Heart left ventricle (tissue), 13 donors: ENCODE measurements at regions not wholly inside any gene's neighbourhood (a gene's known extent, or its start where the extent isn't known, plus 50 kb on each side); places are given as distances from the start of the nearest gene placed in this dataset.

Source experiments
- POLR2A ChIP-seq, 2 donors: fragments of 450-650 bp; IDR thresholded peaks; one replicate each; pipeline ENCODE4 v1.6.1; 2017; ENCODE audit warnings: antibody characterized with exemption in 2 of 2, mild to moderate bottlenecking in 2 of 2, moderate library complexity in 2 of 2
- TF ChIP-seq, protein P1 (sequence below), 12 donors: fragments of 200-600 bp; sonication (generic) in 4 of 12; IDR thresholded peaks; one replicate each; pipeline versions ENCODE4 v1.5.0 to v1.8.0; 2018 to 2022; ENCODE audit warnings: antibody characterized with exemption in 12 of 12, mild to moderate bottlenecking in 5 of 12
- donor health status: ischemic (EF 13 %, LVEDD 7.1; RV severe dilation, severe dysfunction).
- donor health status: DM: no; HTN: yes; CAD: no.
- donor health status: DM: no; HTN: no; CAD: no.
- donor health status: ischemic (EF 25% LVEDD 6.9; RV normal size, moderate dysfunction).
- donor health status: ischemic (EF 25% LVEDD 5.7; RV mildly dilated, moderate dysfunction).
- donor health status: ischemic (EF 35%, LVEDD 5.7; RV mildly dilated, moderate dysfunction).
- donor health status: nonischemic (EF 11% LVEDD 7.7; RV severe dilation, severe dysfunction).
- donor health status: DM: yes; HTN: yes; CAD: no.
- donor health status: PGD.
- donor health status: ischemic (EF 29% LVEDD 5.4; RV normal size, mild dysfunction).
- donor health status: nonischemic (EF 23%, LVEDD 6.1; RV moderate dilation, normal function).

DNA sequence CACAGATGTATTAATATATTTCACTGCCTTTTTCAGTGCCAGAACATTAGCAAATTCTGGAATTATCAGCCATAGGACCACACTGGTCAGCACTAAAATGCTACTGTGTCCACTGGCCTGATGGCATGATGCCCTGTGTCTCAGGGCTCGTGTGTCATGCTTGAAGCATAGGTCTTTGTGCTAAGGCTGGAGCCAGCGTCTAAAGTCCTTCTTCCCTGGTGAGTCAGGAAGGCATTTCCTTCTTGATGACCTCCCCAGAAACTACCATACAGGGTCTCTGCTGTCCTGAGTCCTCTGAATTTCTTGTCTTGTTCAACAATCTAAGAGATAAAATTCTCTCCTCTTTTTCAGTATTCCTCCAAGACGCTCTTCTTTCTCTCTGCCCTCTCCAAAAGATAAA is 489.9 kb downstream of the PSAT1 start:
- TF ChIP-seq, protein P1, sequence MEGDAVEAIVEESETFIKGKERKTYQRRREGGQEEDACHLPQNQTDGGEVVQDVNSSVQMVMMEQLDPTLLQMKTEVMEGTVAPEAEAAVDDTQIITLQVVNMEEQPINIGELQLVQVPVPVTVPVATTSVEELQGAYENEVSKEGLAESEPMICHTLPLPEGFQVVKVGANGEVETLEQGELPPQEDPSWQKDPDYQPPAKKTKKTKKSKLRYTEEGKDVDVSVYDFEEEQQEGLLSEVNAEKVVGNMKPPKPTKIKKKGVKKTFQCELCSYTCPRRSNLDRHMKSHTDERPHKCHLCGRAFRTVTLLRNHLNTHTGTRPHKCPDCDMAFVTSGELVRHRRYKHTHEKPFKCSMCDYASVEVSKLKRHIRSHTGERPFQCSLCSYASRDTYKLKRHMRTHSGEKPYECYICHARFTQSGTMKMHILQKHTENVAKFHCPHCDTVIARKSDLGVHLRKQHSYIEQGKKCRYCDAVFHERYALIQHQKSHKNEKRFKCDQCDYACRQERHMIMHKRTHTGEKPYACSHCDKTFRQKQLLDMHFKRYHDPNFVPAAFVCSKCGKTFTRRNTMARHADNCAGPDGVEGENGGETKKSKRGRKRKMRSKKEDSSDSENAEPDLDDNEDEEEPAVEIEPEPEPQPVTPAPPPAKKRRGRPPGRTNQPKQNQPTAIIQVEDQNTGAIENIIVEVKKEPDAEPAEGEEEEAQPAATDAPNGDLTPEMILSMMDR (IDR thresholded peaks at IDR 0.05), result no peak
- TF ChIP-seq POLR2A (IDR thresholded peaks at IDR 0.05), result no peak
